ENCODE measurements at regions not wholly inside any gene's neighbourhood (a gene's known extent, or its start where the extent isn't known, plus 50 kb on each side); places are given as distances from the start of the nearest gene placed in this dataset.

GRCh38 chr13:81659984-81660383, 1319.1 kb upstream of the SPRY2 start:
- Histone ChIP-seq H3K36me3 (ENCODE audit: insufficient read depth, low read length) (no peaks in the 10 kb centered on the region), H3K27ac (ENCODE audit: low read depth, low read length) (no peak overlapping the region), H3K4me1 (ENCODE audit: control insufficient read depth, insufficient read depth, low read length, unreplicated experiment) (no peaks in the 10 kb centered on the region), H2AFZ (ENCODE audit: low read length, unreplicated experiment) (no peak overlapping the region), H3K4me3 (ENCODE audit: low read depth, low read length) (no peak overlapping the region), H3K79me2 (ENCODE audit: control insufficient read depth, insufficient read depth, low read length, unreplicated experiment) (no peaks in the 10 kb centered on the region), H3K27me3 (ENCODE audit: insufficient read depth, low read length) (no peaks in the 10 kb centered on the region)

DNA sequence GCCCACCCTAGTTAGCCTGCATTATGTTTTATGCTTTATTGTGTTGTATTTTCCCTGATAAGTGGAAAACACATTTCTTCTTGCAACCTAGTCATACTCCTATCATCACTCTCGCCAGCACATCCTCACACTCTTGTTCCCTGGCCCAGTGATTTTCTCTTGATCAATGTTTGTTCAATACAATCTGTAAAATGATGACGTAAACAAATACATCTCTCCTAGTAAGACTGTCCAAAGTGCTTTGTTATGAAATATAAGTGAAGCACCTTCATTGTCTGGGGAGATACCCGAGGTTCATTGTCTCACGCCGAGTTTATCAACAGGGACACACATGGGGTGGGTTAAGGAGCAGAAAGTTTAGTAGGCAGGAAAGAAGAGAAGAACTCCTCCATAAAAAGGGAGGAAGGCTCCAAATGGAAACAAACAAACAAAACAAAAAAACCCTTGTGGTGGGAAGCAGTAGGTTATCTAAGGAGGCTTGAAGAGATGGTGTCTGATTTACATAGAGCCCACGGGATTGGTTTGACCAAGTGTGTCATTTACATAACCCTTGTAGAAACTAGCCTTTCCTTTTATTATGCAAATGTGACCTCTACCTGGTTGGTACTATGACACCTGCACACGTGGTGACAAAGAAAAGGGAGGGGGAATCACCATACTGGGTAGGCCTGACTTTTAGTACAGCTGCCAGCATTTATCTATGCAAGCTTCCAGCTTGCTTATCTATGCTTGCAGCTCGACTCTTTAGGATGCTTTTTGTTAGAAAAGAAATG, 1317.9 kb upstream of the SPRY2 start:
- Histone ChIP-seq H3K4me3 (ENCODE audit: low read depth, low read length) (no peak overlapping the region), H3K4me1 (ENCODE audit: control insufficient read depth, insufficient read depth, low read length, unreplicated experiment) (no peaks in the 10 kb centered on the region), H3K27me3 (ENCODE audit: insufficient read depth, low read length) (no peaks in the 10 kb centered on the region), H3K27ac (ENCODE audit: low read depth, low read length) (no peak overlapping the region), H3K79me2 (ENCODE audit: control insufficient read depth, insufficient read depth, low read length, unreplicated experiment) (no peaks in the 10 kb centered on the region), H2AFZ (ENCODE audit: low read length, unreplicated experiment) (no peak overlapping the region), H3K36me3 (ENCODE audit: insufficient read depth, low read length) (no peaks in the 10 kb centered on the region)

- Histone ChIP-seq H2AFZ (ENCODE audit: low read length, unreplicated experiment) (no peak overlapping the region), H3K27ac (ENCODE audit: low read depth, low read length) (no peak overlapping the region), H3K36me3 (ENCODE audit: insufficient read depth, low read length) (no peaks in the 10 kb centered on the region), H3K27me3 (ENCODE audit: insufficient read depth, low read length) (no peaks in the 10 kb centered on the region), H3K4me3 (ENCODE audit: low read depth, low read length) (no peak overlapping the region), H3K79me2 (ENCODE audit: control insufficient read depth, insufficient read depth, low read length, unreplicated experiment) (no peaks in the 10 kb centered on the region), H3K4me1 (ENCODE audit: control insufficient read depth, insufficient read depth, low read length, unreplicated experiment) (no peaks in the 10 kb centered on the region)
Measured at GRCh38 chr13:81639984-81640582, 1299.2 kb upstream of the SPRY2 start.

DNA sequence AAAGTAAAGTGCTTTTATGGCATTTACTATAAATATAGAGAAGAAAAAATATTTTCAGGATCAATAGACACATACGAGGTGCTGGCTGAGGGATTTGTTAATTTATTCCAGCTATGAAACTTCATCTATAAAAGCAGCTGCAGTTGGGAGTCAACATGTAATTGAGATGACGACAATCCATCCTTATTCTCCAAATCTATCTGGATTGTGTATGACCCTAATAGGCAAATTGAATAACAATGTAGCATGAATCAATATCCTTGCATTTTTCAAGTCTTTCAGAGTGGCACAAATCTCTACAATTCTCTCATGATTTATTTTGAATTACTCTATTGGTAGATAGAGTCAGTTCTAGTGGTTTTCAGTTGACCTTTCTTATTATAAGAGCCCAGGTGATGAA, 1296.5 kb upstream of the SPRY2 start:
- H2AFZ ChIP-seq (ENCODE audit: low read length, unreplicated experiment): no peak overlapping the region
- H3K27ac ChIP-seq (ENCODE audit: low read depth, low read length): no peak overlapping the region
- no peak overlapping the region for H3K4me3 ChIP-seq (ENCODE audit: low read depth, low read length)
- no peaks in the 10 kb centered on the region for H3K79me2 ChIP-seq (ENCODE audit: control insufficient read depth, insufficient read depth, low read length, unreplicated experiment)
- no peaks in the 10 kb centered on the region for H3K36me3 ChIP-seq (ENCODE audit: insufficient read depth, low read length)
- no peaks in the 10 kb centered on the region for H3K4me1 ChIP-seq (ENCODE audit: control insufficient read depth, insufficient read depth, low read length, unreplicated experiment)
- no peaks in the 10 kb centered on the region for H3K27me3 ChIP-seq (ENCODE audit: insufficient read depth, low read length)

DNA sequence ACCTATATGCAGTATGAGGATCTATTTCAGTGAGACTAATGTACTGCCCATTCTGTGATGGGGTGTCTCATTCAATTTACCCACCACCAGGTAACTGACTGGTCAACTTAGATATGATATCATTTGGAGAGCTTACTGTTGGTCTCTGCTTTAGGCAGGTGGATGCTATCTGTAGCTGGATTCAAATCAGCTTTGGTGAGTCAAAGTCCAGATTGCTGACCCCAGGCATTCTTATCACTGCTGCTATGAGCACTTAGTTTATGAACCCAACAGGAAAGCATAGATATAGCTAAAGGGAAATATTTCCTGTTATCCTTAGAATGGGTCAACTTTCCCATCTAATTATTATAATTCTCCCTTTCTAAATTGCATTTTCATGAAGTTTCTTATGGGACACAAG, 1295.2 kb upstream of the SPRY2 start:
- Histone ChIP-seq H3K27ac (ENCODE audit: low read depth, low read length) (no peak overlapping the region), H3K79me2 (ENCODE audit: control insufficient read depth, insufficient read depth, low read length, unreplicated experiment) (no peaks in the 10 kb centered on the region), H3K4me1 (ENCODE audit: control insufficient read depth, insufficient read depth, low read length, unreplicated experiment) (no peaks in the 10 kb centered on the region), H3K36me3 (ENCODE audit: insufficient read depth, low read length) (no peaks in the 10 kb centered on the region), H3K4me3 (ENCODE audit: low read depth, low read length) (no peak overlapping the region), H2AFZ (ENCODE audit: low read length, unreplicated experiment) (no peak overlapping the region), H3K27me3 (ENCODE audit: insufficient read depth, low read length) (no peaks in the 10 kb centered on the region)

DNA sequence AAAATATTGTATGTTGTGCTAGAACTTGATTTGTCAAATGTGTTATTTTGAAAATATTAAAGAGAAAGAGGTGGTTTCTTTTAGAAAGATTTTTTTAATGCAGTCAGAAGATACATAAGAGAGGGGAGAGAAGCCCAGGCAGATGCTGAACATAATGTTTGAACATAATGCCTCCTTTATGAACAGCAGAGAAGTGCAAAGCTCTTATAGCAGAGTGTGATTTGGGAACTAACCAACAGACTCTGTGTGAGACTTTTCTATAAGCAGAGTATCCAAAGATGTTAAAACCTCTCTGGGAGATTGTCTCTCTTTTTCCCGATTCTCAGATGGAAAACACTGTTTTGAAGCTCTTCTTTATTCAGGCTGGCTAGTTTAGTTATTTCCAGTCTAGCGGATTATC, 1274.1 kb upstream of the SPRY2 start:
- Histone ChIP-seq H3K79me2 (ENCODE audit: control insufficient read depth, insufficient read depth, low read length, unreplicated experiment) (no peaks in the 10 kb centered on the region), H2AFZ (ENCODE audit: low read length, unreplicated experiment) (no peak overlapping the region), H3K4me1 (ENCODE audit: control insufficient read depth, insufficient read depth, low read length, unreplicated experiment) (no peaks in the 10 kb centered on the region), H3K27ac (ENCODE audit: low read depth, low read length) (no peak overlapping the region), H3K4me3 (ENCODE audit: low read depth, low read length) (no peak overlapping the region), H3K36me3 (ENCODE audit: insufficient read depth, low read length) (no peaks in the 10 kb centered on the region), H3K27me3 (ENCODE audit: insufficient read depth, low read length) (0 out of 2 replicates have a peak, but pooled peaks cover 3% of the 10 kb centered on the region)

DNA sequence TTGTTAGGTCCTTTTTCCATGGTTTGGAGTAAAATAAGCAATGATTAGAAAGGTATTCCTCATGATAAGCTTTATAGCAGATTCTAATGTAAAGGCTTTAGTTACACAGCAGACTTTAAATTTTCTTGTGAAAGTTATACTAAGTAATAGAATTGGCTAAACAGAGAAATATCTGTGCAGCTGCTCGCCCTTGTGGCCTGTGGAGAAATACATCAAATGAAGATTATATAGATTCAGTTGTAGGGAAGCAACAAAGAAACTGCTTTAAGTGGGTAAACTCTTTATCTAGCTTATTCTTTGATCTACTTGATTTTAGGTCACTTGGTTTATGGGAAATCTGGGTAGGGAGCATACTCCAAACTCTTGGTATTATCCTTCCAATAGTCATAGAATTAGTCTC, 1269.7 kb upstream of the SPRY2 start:
- H3K36me3 ChIP-seq (ENCODE audit: insufficient read depth, low read length): no peaks in the 10 kb centered on the region
- no peaks in the 10 kb centered on the region for H3K79me2 ChIP-seq (ENCODE audit: control insufficient read depth, insufficient read depth, low read length, unreplicated experiment)
- H3K27ac ChIP-seq (ENCODE audit: low read depth, low read length): no peak overlapping the region
- H2AFZ ChIP-seq (ENCODE audit: low read length, unreplicated experiment): no peak overlapping the region
- H3K4me3 ChIP-seq (ENCODE audit: low read depth, low read length): no peak overlapping the region
- H3K27me3 ChIP-seq (ENCODE audit: insufficient read depth, low read length): 0 out of 2 replicates have a peak, but pooled peaks cover 3% of the 10 kb centered on the region
- no peaks in the 10 kb centered on the region for H3K4me1 ChIP-seq (ENCODE audit: control insufficient read depth, insufficient read depth, low read length, unreplicated experiment)

- no peaks in the 10 kb centered on the region for H3K27me3 ChIP-seq (ENCODE audit: insufficient read depth, low read length)
- no peak overlapping the region for H2AFZ ChIP-seq (ENCODE audit: low read length, unreplicated experiment)
- H3K4me3 ChIP-seq (ENCODE audit: low read depth, low read length): no peak overlapping the region
- no peaks in the 10 kb centered on the region for H3K36me3 ChIP-seq (ENCODE audit: insufficient read depth, low read length)
- no peaks in the 10 kb centered on the region for H3K79me2 ChIP-seq (ENCODE audit: control insufficient read depth, insufficient read depth, low read length, unreplicated experiment)
- no peak overlapping the region for H3K27ac ChIP-seq (ENCODE audit: low read depth, low read length)
- H3K4me1 ChIP-seq (ENCODE audit: control insufficient read depth, insufficient read depth, low read length, unreplicated experiment): no peaks in the 10 kb centered on the region
Measured at GRCh38 chr13:81609335-81609734, 1268.4 kb upstream of the SPRY2 start.

- Histone ChIP-seq H3K27ac (ENCODE audit: low read depth, low read length) (no peak overlapping the region), H3K4me1 (ENCODE audit: control insufficient read depth, insufficient read depth, low read length, unreplicated experiment) (no peaks in the 10 kb centered on the region), H3K36me3 (ENCODE audit: insufficient read depth, low read length) (no peaks in the 10 kb centered on the region), H3K27me3 (ENCODE audit: insufficient read depth, low read length) (no peaks in the 10 kb centered on the region), H3K4me3 (ENCODE audit: low read depth, low read length) (no peak overlapping the region), H3K79me2 (ENCODE audit: control insufficient read depth, insufficient read depth, low read length, unreplicated experiment) (no peaks in the 10 kb centered on the region), H2AFZ (ENCODE audit: low read length, unreplicated experiment) (no peak overlapping the region)
Measured at GRCh38 chr13:81606074-81606473, 1265.1 kb upstream of the SPRY2 start.

GRCh38 chr13:81602241-81602640, 1261.3 kb upstream of the SPRY2 start:
- Histone ChIP-seq H3K27me3 (ENCODE audit: insufficient read depth, low read length) (no peaks in the 10 kb centered on the region), H3K36me3 (ENCODE audit: insufficient read depth, low read length) (no peaks in the 10 kb centered on the region), H3K27ac (ENCODE audit: low read depth, low read length) (no peak overlapping the region), H3K79me2 (ENCODE audit: control insufficient read depth, insufficient read depth, low read length, unreplicated experiment) (no peaks in the 10 kb centered on the region), H2AFZ (ENCODE audit: low read length, unreplicated experiment) (no peak overlapping the region), H3K4me3 (ENCODE audit: low read depth, low read length) (no peak overlapping the region), H3K4me1 (ENCODE audit: control insufficient read depth, insufficient read depth, low read length, unreplicated experiment) (no peaks in the 10 kb centered on the region)

DNA sequence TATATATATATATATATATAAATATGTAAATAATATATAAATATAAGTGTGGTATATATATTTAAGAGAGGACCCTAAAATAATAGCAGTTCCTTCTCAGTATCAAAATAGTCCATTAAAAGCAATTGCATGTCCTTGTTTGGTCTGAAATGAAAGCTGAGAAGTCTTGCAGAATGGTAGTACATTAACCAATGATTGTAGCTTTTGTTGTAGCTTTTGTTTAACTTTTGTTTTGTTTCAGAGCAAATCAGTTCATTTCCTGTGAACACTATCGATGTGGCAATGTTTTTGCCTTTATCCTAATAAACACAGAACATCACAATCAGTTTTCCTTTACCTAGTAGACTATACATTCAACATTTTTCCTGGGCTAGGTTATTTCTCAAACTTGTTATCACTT, 1256.2 kb upstream of the SPRY2 start:
- H3K79me2 ChIP-seq (ENCODE audit: control insufficient read depth, insufficient read depth, low read length, unreplicated experiment): no peaks in the 10 kb centered on the region
- H3K4me3 ChIP-seq (ENCODE audit: low read depth, low read length): no peak overlapping the region
- H3K27ac ChIP-seq (ENCODE audit: low read depth, low read length): no peak overlapping the region
- 0 out of 2 replicates have a peak, but pooled peaks cover 3% of the 10 kb centered on the region for H3K27me3 ChIP-seq (ENCODE audit: insufficient read depth, low read length)
- no peaks in the 10 kb centered on the region for H3K36me3 ChIP-seq (ENCODE audit: insufficient read depth, low read length)
- H3K4me1 ChIP-seq (ENCODE audit: control insufficient read depth, insufficient read depth, low read length, unreplicated experiment): no peaks in the 10 kb centered on the region
- no peak overlapping the region for H2AFZ ChIP-seq (ENCODE audit: low read length, unreplicated experiment)

Data from ACC112 (cell line).